ENCODE measurements at regions not wholly inside any gene's neighbourhood (a gene's known extent, or its start where the extent isn't known, plus 50 kb on each side); places are given as distances from the start of the nearest gene placed in this dataset.

GRCh38 chr13:73748404-73748803 lies 385.8 kb downstream of the KLF12 start:
- DNase-seq (ENCODE audit: low spot score): no peak

- no peak for DNase-seq (ENCODE audit: low spot score)
Measured at GRCh38 chr13:73745190-73745589, 389.0 kb downstream of the KLF12 start.

GRCh38 chr13:73742982-73743381 lies 391.2 kb downstream of the KLF12 start:
- DNase-seq (ENCODE audit: low spot score): no peak

- DNase-seq (ENCODE audit: low spot score): no peak
Measured at GRCh38 chr13:73741742-73742141, 392.5 kb downstream of the KLF12 start.

- DNase-seq (ENCODE audit: low spot score): no peak
Measured at GRCh38 chr13:73741111-73741510, 393.1 kb downstream of the KLF12 start.

- DNase-seq (ENCODE audit: low spot score): no peak
Measured at GRCh38 chr13:73740666-73741065, 393.5 kb downstream of the KLF12 start.

GRCh38 chr13:73739394-73739793 lies 394.8 kb downstream of the KLF12 start:
- DNase-seq (ENCODE audit: low spot score): no peak

- DNase-seq (ENCODE audit: low spot score): no peak
Measured at GRCh38 chr13:73738626-73739025, 395.6 kb downstream of the KLF12 start.

GRCh38 chr13:73737214-73737613 lies 397.0 kb downstream of the KLF12 start:
- no peak for DNase-seq (ENCODE audit: low spot score)

- DNase-seq (ENCODE audit: low spot score): no peak
Measured at GRCh38 chr13:73733706-73734105, 400.5 kb downstream of the KLF12 start.

GRCh38 chr13:73732350-73732749 lies 401.9 kb downstream of the KLF12 start:
- no peak for DNase-seq (ENCODE audit: low spot score)

GRCh38 chr13:73731564-73731963 lies 402.6 kb downstream of the KLF12 start:
- no peak for DNase-seq (ENCODE audit: low spot score)

GRCh38 chr13:73730014-73730413 lies 404.2 kb downstream of the KLF12 start:
- DNase-seq (ENCODE audit: low spot score): no peak

GRCh38 chr13:73729046-73729445 lies 405.2 kb downstream of the KLF12 start:
- DNase-seq (ENCODE audit: low spot score): no peak

- no peak for DNase-seq (ENCODE audit: low spot score)
Measured at GRCh38 chr13:73722120-73722519, 412.1 kb downstream of the KLF12 start.

- DNase-seq (ENCODE audit: low spot score): no peak
Measured at GRCh38 chr13:73721571-73721970, 412.6 kb downstream of the KLF12 start.

GRCh38 chr13:73720216-73720840 lies 413.9 kb downstream of the KLF12 start:
- no peak for DNase-seq (ENCODE audit: low spot score)

- DNase-seq (ENCODE audit: low spot score): no peak
Measured at GRCh38 chr13:73718246-73718645, 416.0 kb downstream of the KLF12 start.

- DNase-seq (ENCODE audit: low spot score): no peak
Measured at GRCh38 chr13:73717632-73718031, 416.6 kb downstream of the KLF12 start.

- DNase-seq (ENCODE audit: low spot score): no peak
Measured at GRCh38 chr13:73715911-73716510, 418.2 kb downstream of the KLF12 start.

GRCh38 chr13:73715114-73715910 lies 418.9 kb downstream of the KLF12 start:
- no peak for DNase-seq (ENCODE audit: low spot score)

GRCh38 chr13:73714522-73714921 lies 419.7 kb downstream of the KLF12 start:
- DNase-seq (ENCODE audit: low spot score): no peak

- peak; percentile 71 for DNase-seq (ENCODE audit: low spot score)
Measured at GRCh38 chr13:73708393-73708985, 425.7 kb downstream of the KLF12 start.

Measured in kidney capillary endothelial cell (primary cell).